Bronchial epithelial cell (primary cell): ENCODE measurements at regions not wholly inside any gene's neighbourhood (a gene's known extent, or its start where the extent isn't known, plus 50 kb on each side); places are given as distances from the start of the nearest gene placed in this dataset.
A peak's percentile ranks its signal among the peaks of the same experiment; 100 is the strongest.

ENCODE experiments used
- DNase-seq: peaks from one replicate; pipeline ENCODE4 v3.0.0-alpha.2; 2010; ENCODE audit warnings: low read depth
- FAIRE-seq: peaks from 2 replicates; lab custom pipeline; 2011; peaks lifted over from hg19 to GRCh38; lab: Jason Lieb, UNC
- H3K27me3 ChIP-seq: 2 replicates; pipeline ENCODE4 v1.5.1; 2011; ENCODE audit warnings: low read length; ENCODE audit not compliant: control insufficient read depth, insufficient read depth
- H3K36me3 ChIP-seq: 2 replicates; pipeline ENCODE4 v1.5.1; 2011; ENCODE audit warnings: low read length; ENCODE audit not compliant: control insufficient read depth, insufficient read depth
- H3K4me3 ChIP-seq: 2 replicates; pipeline ENCODE4 v1.5.1; 2011; ENCODE audit warnings: mild to moderate bottlenecking, low read depth, low read length, control low read depth
- CTCF ChIP-seq: IDR thresholded peaks from 2 replicates; pipeline ENCODE4 v1.5.1; 2011; ENCODE audit warnings: mild to moderate bottlenecking, moderate library complexity, low read length, control low read depth, inconsistent platforms; ENCODE audit not compliant: insufficient read depth, severe bottlenecking

GRCh38 chr2:11914455-11914854 is 168.0 kb downstream of the LPIN1 start:
- Histone ChIP-seq H3K4me3 (no peak overlapping the region), H3K36me3 (no peaks in the 10 kb centered on the region), H3K27me3 (no peaks in the 10 kb centered on the region)
- DNase-seq (peak; percentile 86), FAIRE-seq (no peak)
- no peak for TF ChIP-seq CTCF

DNA sequence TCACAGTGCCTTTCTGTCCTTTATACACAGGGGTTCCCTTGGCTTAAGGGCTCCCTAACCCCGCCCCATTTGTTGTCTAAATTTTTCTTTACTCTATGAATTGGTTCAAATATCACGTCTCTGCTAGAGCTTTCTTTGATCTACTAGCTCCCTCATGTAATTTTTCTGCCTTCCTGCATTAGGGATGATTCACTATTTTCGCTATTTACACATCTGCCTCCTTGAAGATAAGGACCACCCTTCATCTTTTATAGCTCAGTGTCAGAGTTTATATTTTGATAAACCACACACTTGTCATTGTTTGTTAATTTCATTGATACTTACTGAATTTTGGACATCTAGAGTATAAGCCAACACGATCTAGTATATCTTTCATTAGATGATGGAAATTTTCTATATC is 169.2 kb downstream of the LPIN1 start:
- Histone ChIP-seq H3K27me3 (no peaks in the 10 kb centered on the region), H3K36me3 (no peaks in the 10 kb centered on the region), H3K4me3 (no peak overlapping the region)
- no peak for FAIRE-seq
- no peak for DNase-seq
- TF ChIP-seq CTCF, result no peak

DNA sequence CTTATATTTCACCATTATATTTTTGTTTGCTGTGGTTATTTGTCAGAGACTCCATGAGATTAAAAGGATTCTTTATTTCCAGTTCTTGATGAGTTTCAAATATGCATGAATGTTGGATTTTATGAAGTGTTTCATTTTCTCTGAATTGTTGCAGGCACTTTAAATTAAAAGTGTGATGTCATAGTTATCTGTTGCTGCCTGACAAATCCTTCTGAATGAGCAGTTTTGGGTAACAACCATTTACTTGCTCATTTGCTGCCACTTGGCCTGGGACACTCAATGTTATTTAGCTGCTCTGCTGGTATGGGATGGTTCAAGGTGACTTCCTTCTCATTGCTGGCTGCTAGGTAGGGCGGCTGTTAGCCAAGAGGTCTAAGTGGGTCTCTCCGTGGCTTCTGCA is 173.5 kb downstream of the LPIN1 start:
- no peaks in the 10 kb centered on the region for H3K27me3 ChIP-seq
- H3K36me3 ChIP-seq, result no peaks in the 10 kb centered on the region
- no peak overlapping the region for H3K4me3 ChIP-seq
- FAIRE-seq (no peak), DNase-seq (no peak)
- TF ChIP-seq CTCF, result no peak

DNA sequence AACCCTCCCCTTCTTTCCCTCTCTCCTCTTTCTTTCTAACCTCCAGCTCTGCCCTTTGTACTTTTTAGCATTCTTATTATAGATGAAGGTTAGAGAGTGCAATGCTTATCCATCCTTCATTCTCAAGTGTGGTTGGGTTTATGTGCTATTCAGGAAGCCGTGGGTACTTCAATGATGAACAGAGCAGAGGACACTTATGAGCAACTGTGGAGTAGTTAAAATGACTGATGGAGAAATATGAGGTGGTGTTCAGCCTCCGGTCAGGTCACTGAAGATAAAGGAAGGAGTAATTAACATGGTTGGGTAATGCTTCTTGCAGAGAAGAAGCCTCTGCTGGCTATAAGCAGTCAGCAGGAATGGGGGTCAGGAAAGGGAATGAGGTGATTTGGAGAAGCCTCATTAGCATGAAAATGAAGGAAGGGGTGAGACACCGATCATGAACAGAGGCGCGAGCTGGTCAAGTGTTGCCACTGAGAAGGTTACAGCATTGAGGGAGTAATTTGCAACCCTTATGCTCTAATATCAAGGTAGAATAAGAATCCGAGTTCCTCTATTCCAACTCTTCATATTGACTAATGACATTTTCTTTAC is 174.7 kb downstream of the LPIN1 start:
- H3K36me3 ChIP-seq, result no peaks in the 10 kb centered on the region
- FAIRE-seq (no peak), DNase-seq (no peak)
- no peaks in the 10 kb centered on the region for H3K27me3 ChIP-seq
- no peak for TF ChIP-seq CTCF
- H3K4me3 ChIP-seq, result no peak overlapping the region

DNA sequence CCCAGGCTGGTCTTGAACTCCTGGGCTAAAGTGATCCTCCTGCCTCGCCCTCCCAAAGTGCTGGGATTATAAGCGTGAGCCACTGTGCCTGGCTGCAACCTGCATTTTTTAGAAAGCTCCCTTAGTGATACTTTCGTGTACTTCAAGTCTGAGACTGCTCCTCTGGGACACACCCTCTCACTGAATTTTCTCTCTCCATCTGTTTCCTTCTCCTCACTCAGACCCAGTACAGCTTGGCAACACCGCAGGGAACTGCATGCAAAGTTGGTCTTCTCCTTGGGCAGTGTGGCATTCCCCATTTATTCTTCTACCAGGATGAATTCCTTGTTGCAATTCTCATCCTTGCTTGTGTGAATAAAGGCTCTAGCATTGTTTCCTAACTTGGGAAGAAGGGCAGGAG is 175.9 kb downstream of the LPIN1 start:
- no peak for TF ChIP-seq CTCF

DNA sequence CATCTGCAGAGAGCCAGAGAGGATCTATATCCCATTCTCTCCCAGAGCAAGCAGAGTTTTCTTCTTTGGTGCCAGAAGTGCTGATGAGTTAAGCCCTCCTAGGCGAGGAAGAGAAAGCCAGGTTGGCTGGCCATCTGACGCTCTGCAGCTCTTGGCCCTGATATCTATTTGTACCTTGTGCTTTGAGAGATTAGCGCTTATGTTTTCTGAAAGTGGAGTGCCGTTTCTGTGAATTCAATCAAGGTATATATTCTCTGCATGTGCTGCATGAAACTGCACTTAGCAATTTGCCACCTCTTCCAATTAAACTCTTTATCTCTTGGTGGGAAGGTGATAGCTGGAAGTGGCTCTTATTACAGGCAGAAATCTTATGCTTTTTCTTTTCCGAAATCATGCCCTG is 177.5 kb downstream of the LPIN1 start:
- no peak for TF ChIP-seq CTCF
- DNase-seq (no peak), FAIRE-seq (no peak)
- H3K27me3 ChIP-seq, result no peaks in the 10 kb centered on the region
- H3K4me3 ChIP-seq, result no peak overlapping the region
- no peaks in the 10 kb centered on the region for H3K36me3 ChIP-seq

More for the DNA sequence above, 175.9 kb downstream of the LPIN1 start:
- DNase-seq (no peak), FAIRE-seq (no peak)
- Histone ChIP-seq H3K4me3 (no peak overlapping the region), H3K27me3 (no peaks in the 10 kb centered on the region), H3K36me3 (no peaks in the 10 kb centered on the region)
